Ovary (tissue), 7 donors: ENCODE measurements at regions not wholly inside any gene's neighbourhood (a gene's known extent, or its start where the extent isn't known, plus 50 kb on each side); places are given as distances from the start of the nearest gene placed in this dataset.
"Not testable (repeated sequence)": the region's sequence is repeated elsewhere in the genome, so short reads cannot be mapped to it uniquely, and the experiment has no call there.

Experiments used
- DNase-seq, 5 donors: peaks; one replicate each; pipeline ENCODE4 v3.0.0-alpha.2; 2019 to 2020
- H3K27ac ChIP-seq, 2 donors: fragments of 200-600 bp; one replicate each; pipeline versions ENCODE4 v1.5.1 to v1.8.0; 2019 to 2022
- H3K27me3 ChIP-seq: fragments of 200-600 bp; one replicate; pipeline ENCODE4 v1.8.0; 2022
- H3K36me3 ChIP-seq: fragments of 200-600 bp; sonication (generic); one replicate; pipeline ENCODE4 v1.5.1; 2019
- H3K4me1 ChIP-seq: one replicate; pipeline ENCODE4 v1.8.1; 2013; ENCODE audit warnings: mild to moderate bottlenecking, moderate library complexity; ENCODE audit not compliant: insufficient read depth
- H3K4me3 ChIP-seq: fragments of 200-600 bp; sonication (generic); one replicate; pipeline ENCODE4 v1.5.1; 2017
- H3K9me3 ChIP-seq, 2 donors: fragments of 200-600 bp in 1 of 2; sonication (generic) in 1 of 2; one replicate each; pipeline versions ENCODE4 v1.5.1 to v1.8.1; 2013 to 2019; ENCODE audit warnings: mild to moderate bottlenecking in 1 of 2, moderate library complexity in 1 of 2
- EP300 ChIP-seq: sonication (generic); formaldehyde crosslinking; IDR thresholded peaks from one replicate; pipeline ENCODE4 v1.6.1; 2017; ENCODE audit warnings: antibody characterized with exemption
- POLR2A ChIP-seq: fragments of 450-650 bp; IDR thresholded peaks from one replicate; pipeline ENCODE4 v1.6.1; 2017; ENCODE audit warnings: antibody characterized with exemption, mild to moderate bottlenecking, moderate library complexity
- WGBS, 3 donors: extraction: QIAGEN DNeasy Blood & Tissue Kit in 1 of 3; methylation state at CpG; one replicate each; pipeline versions ENCODE4 v1.1.5 to v1.1.7; 2013 to 2017; 5-methylcytosine and 5-hydroxymethylcytosine counted together
- intact Hi-C, 4 donors: fragments of 100-400 bp; cut with DNase I; formaldehyde crosslinking; loops; one replicate each; pipeline versions ENCODE4 v1.11.0 to v1.15.1; 2022 to 2023
- TF ChIP-seq, protein P1 (sequence below), 3 donors: fragments of 450-650 bp in 2 of 3; fragments of 200-600 bp in 1 of 3; IDR thresholded peaks; one replicate each; pipeline versions ENCODE4 v1.5.1 to v1.8.0; 2016 to 2022; ENCODE audit warnings: antibody characterized with exemption in 3 of 3, mild to moderate bottlenecking in 1 of 3
- donor health status: DM: no; HTN: no; CAD: no; lungs with moderate emphysema.
- donor health status: DM: no; HTN: no; CAD: no.
- donor health status: Bipolar disorder and iron deficiency.
- donor health status: DM: no; HTN: no; CAD: no.
- donor health status: DM: yes; HTN: yes; CAD: no.

DNA sequence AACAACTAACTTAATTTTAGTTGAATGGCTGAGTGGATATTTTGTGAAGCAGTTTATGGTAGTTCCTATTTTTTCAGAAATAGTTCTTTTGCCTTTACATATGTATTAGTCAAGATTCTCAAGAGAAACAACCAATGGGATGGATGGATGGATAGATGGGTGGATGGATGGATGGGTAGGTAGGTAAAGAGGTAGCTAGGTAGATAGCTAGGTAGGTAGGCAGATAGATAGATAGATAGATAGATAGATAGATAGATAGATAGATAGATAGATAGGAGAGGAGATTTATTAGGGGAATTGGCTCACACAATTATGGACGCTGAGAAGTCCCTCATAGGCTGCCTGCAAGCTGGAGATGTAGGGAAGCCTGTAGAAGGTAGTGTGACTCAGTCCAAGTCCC lies 74.0 kb upstream of the NUDT6 start:
- DNase-seq: no peak
- Histone ChIP-seq H3K4me3 (no peak overlapping the region), H3K27ac (no peak overlapping the region), H3K4me1 (no peaks in the 10 kb centered on the region), H3K27me3 (no peaks in the 10 kb centered on the region), H3K9me3 (no peaks in the 10 kb centered on the region), H3K36me3 (no peaks in the 10 kb centered on the region)
- intact Hi-C loops: no loop called here
- no peak for TF ChIP-seq POLR2A
- no peak for TF ChIP-seq EP300
- TF ChIP-seq, protein P1, sequence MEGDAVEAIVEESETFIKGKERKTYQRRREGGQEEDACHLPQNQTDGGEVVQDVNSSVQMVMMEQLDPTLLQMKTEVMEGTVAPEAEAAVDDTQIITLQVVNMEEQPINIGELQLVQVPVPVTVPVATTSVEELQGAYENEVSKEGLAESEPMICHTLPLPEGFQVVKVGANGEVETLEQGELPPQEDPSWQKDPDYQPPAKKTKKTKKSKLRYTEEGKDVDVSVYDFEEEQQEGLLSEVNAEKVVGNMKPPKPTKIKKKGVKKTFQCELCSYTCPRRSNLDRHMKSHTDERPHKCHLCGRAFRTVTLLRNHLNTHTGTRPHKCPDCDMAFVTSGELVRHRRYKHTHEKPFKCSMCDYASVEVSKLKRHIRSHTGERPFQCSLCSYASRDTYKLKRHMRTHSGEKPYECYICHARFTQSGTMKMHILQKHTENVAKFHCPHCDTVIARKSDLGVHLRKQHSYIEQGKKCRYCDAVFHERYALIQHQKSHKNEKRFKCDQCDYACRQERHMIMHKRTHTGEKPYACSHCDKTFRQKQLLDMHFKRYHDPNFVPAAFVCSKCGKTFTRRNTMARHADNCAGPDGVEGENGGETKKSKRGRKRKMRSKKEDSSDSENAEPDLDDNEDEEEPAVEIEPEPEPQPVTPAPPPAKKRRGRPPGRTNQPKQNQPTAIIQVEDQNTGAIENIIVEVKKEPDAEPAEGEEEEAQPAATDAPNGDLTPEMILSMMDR (IDR thresholded peaks at IDR 0.05): no peak
- WGBS, 3 donors: 97 to 100% (median 98%) methylated on average over 1 of the region's 1 CpG

DNA sequence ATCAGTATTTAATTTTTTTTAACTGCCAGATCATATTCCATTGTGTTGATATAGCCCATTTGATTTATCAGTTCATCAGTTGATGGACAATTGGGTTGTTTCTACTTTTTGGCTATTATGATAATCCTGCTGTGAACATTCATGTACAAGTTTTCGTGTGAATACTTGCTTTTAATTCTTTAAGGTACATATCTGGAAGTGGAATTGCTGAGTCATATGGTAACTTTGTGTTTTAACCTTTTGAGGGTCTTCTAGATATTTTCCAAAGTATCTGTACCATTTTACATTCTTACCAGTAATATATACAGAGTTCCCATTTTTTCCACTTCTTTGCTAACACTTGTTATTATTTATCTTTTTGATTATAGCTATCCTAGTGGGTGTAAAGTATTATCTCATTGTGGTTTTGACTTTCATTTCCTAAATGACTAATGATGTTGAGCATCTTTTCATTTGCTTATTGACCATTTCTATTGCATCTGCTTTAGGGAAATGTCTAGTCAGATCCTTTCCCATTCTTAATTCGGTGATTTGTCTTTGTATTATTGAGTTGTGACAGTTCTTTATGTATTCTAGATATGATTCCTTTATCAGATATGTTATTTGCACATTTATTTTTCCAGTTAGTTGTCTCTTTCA lies 75.2 kb upstream of the NUDT6 start:
- Histone ChIP-seq H3K4me1 (no peaks in the 10 kb centered on the region), H3K36me3 (no peaks in the 10 kb centered on the region), H3K9me3 (no peaks in the 10 kb centered on the region), H3K27ac (no peak overlapping the region), H3K4me3 (no peak overlapping the region), H3K27me3 (no peaks in the 10 kb centered on the region)
- TF ChIP-seq POLR2A: no peak
- TF ChIP-seq, protein P1 (IDR thresholded peaks at IDR 0.05): no peak
- no peak for TF ChIP-seq EP300
- 88 to 90% (median 89%) methylated on average over 2 of the region's 2 CpGs for WGBS, 3 donors
- intact Hi-C loops: no loop called here
- DNase-seq: no peak

DNA sequence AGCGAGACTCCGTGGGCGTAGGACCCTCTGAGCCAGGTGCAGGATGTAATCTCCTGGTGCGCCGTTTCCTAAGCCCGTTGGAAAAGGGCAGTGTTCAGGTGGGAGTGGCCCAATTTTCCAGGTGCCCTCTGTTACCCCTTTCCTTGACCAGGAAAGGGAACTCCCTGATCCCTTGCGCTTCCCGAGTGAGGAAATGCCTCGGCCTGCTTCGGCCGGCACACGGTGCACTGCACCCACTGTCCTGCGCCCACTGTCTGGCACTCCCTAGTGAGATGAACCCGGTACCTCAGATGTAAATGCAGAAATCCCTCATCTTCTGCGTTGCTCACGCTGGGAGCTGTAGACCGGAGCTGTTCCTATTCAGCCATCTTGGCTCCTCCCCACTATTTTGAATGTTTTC lies 81.7 kb upstream of the NUDT6 start:
- DNase-seq, H3K9me3 ChIP-seq, H3K4me3 ChIP-seq, H3K4me1 ChIP-seq, H3K27me3 ChIP-seq, H3K27ac ChIP-seq, intact Hi-C loops, H3K36me3 ChIP-seq: not testable (repeated sequence)
- 95% methylated on average over 17 of the region's 17 CpGs for WGBS, 3 donors

DNA sequence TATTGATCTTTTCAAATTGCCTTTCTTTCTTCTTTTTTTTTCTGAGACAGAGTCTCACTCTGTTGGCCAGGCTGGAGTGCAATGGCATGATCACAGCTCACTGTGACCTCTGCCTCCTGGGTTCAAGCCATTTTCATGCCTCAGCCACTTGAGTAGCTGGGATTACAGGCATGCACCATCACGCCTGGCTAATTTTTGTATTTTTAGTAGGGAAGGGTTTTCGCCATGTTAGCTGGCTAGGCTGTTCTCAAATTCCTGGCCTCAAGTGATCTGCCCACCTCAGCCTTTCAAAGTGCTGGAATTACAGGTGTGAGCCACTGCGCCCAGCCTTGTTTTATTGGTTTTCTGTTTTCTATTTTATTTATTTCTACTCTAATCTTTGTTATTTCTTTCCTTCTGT lies 82.7 kb upstream of the NUDT6 start:
- DNase-seq, H3K36me3 ChIP-seq, intact Hi-C loops, H3K4me3 ChIP-seq, H3K4me1 ChIP-seq, H3K27ac ChIP-seq, H3K27me3 ChIP-seq, H3K9me3 ChIP-seq: not testable (repeated sequence)
- WGBS, 3 donors: 63 to 67% (median 65%) methylated on average over 3 of the region's 3 CpGs

DNA sequence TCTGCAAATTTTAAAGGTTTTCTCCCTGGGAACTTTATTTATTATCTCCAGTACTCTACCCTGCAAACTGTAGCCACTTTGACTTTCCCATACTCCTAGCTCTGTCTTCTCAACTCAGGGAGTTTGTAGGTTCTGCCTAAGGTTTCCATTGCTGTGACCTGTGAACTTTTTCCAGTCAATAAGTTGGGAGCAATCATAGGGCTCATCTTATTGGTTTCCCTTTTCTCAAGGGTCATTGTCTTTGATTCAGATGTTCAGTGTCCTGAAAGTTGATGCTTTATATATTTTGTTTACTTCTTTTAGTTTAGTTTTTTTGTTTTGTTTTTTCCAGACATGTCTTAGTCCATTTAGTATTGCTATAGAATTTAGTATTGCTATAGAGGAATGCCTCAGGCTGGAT lies 85.3 kb upstream of the NUDT6 start:
- no peaks in the 10 kb centered on the region for H3K27me3 ChIP-seq
- no peak overlapping the region for H3K27ac ChIP-seq
- intact Hi-C loops: no loop called here
- no peak overlapping the region for H3K4me3 ChIP-seq
- no peaks in the 10 kb centered on the region for H3K9me3 ChIP-seq
- H3K36me3 ChIP-seq: no peaks in the 10 kb centered on the region
- no peak for DNase-seq
- no peaks in the 10 kb centered on the region for H3K4me1 ChIP-seq
- TF ChIP-seq, protein P1 (IDR thresholded peaks at IDR 0.05): no peak
- TF ChIP-seq POLR2A (no peak), EP300 (no peak)

DNA sequence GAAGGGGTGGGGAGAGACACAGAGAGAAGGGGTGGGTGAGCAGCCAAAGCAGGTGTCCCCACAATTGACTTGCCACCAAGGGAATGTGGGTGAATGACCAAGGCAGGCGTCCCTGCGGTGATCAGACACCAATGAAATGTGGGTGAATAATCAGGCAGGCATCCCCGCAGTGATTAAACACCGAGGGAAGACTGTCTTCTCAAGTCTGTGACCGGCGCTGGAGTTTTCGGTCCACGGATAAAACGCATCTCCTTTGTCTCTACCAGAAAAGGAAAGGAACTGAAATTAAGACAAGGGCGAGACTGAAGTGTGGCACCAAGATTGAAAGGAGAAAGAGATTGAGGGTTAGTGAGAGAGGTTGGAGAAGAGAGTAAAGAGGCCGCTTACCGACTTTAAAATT lies 90.0 kb upstream of the NUDT6 start:
- intact Hi-C loops, H3K4me1 ChIP-seq, H3K27me3 ChIP-seq, H3K36me3 ChIP-seq, H3K4me3 ChIP-seq, H3K9me3 ChIP-seq, DNase-seq, H3K27ac ChIP-seq: not testable (repeated sequence)
- 89 to 91% (median 90%) methylated on average over 12 of the region's 12 CpGs for WGBS, 3 donors
